WERI-Rb-1 (cell line): ENCODE measurements at regions not wholly inside any gene's neighbourhood (a gene's known extent, or its start where the extent isn't known, plus 50 kb on each side); places are given as distances from the start of the nearest gene placed in this dataset.

Experiments used
- DNase-seq: peaks from one replicate; pipeline ENCODE4 v3.0.0-alpha.2; 2020
- H3K27ac ChIP-seq: fragments of 250-450 bp; sonication (Bioruptor Pico); 2 replicates; pipeline ENCODE4 v1.5.1; 2020; ENCODE audit warnings: mild to moderate bottlenecking, moderate library complexity
- H3K27me3 ChIP-seq: fragments of 250-450 bp; sonication (Bioruptor Pico); 2 replicates; pipeline ENCODE4 v1.5.1; 2021; ENCODE audit warnings: mild to moderate bottlenecking, low read depth, moderate library complexity; ENCODE audit not compliant: insufficient read depth, severe bottlenecking
- H3K36me3 ChIP-seq: fragments of 250-450 bp; sonication (Bioruptor Pico); 2 replicates; pipeline ENCODE4 v1.5.1; 2020; ENCODE audit warnings: mild to moderate bottlenecking, moderate library complexity
- H3K4me3 ChIP-seq: 2 replicates; pipeline ENCODE4 v1.5.1; 2011; ENCODE audit warnings: low read depth, mild to moderate bottlenecking, control low read depth, low read length
- H3K9me3 ChIP-seq: fragments of 250-450 bp; sonication (Bioruptor Pico); 2 replicates; pipeline ENCODE4 v1.5.1; 2021; ENCODE audit warnings: mild to moderate bottlenecking, moderate library complexity; ENCODE audit not compliant: severe bottlenecking
- TF ChIP-seq, protein P1 (sequence below): IDR thresholded peaks from 2 replicates; pipeline ENCODE4 v1.5.1; 2011; ENCODE audit warnings: low read depth, mild to moderate bottlenecking, control low read depth, inconsistent platforms, low read length

- TF ChIP-seq, protein P1, sequence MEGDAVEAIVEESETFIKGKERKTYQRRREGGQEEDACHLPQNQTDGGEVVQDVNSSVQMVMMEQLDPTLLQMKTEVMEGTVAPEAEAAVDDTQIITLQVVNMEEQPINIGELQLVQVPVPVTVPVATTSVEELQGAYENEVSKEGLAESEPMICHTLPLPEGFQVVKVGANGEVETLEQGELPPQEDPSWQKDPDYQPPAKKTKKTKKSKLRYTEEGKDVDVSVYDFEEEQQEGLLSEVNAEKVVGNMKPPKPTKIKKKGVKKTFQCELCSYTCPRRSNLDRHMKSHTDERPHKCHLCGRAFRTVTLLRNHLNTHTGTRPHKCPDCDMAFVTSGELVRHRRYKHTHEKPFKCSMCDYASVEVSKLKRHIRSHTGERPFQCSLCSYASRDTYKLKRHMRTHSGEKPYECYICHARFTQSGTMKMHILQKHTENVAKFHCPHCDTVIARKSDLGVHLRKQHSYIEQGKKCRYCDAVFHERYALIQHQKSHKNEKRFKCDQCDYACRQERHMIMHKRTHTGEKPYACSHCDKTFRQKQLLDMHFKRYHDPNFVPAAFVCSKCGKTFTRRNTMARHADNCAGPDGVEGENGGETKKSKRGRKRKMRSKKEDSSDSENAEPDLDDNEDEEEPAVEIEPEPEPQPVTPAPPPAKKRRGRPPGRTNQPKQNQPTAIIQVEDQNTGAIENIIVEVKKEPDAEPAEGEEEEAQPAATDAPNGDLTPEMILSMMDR: no peak
- no peaks in the 10 kb centered on the region for H3K27me3 ChIP-seq
- H3K36me3 ChIP-seq: no peaks in the 10 kb centered on the region
- H3K4me3 ChIP-seq: no peak overlapping the region
- H3K9me3 ChIP-seq: no peaks in the 10 kb centered on the region
- DNase-seq: no peak
- no peak overlapping the region for H3K27ac ChIP-seq
Observed at GRCh38 chr10:105864854-105865253, 1223.8 kb downstream of the SORCS3 start.

- H3K27ac ChIP-seq: no peak overlapping the region
- H3K36me3 ChIP-seq: no peaks in the 10 kb centered on the region
- TF ChIP-seq, protein P1: no peak
- no peaks in the 10 kb centered on the region for H3K27me3 ChIP-seq
- no peaks in the 10 kb centered on the region for H3K9me3 ChIP-seq
- H3K4me3 ChIP-seq: no peak overlapping the region
- no peak for DNase-seq
Observed at GRCh38 chr10:105857268-105858264, 1216.5 kb downstream of the SORCS3 start.

DNA sequence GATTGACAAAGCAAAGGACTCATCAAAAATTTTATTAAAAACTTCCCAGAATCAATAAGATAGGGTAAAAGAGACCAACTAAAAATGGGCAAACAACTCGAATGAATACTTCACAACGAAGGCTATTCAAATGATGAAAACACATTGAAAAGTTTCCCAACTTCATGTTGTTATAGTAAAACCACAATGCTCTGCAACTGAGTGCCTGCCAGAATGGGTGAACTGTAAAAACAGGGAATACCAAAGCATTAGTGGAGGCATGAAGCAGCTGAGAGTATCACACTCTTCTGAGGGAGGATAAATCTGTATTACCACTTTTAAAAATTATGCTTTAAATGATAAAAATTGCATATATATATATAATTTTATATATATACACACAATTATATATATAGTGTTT is 1214.7 kb downstream of the SORCS3 start:
- TF ChIP-seq, protein P1: no peak
- no peak overlapping the region for H3K27ac ChIP-seq
- no peaks in the 10 kb centered on the region for H3K27me3 ChIP-seq
- no peak for DNase-seq
- H3K4me3 ChIP-seq: no peak overlapping the region
- H3K9me3 ChIP-seq: no peaks in the 10 kb centered on the region
- H3K36me3 ChIP-seq: no peaks in the 10 kb centered on the region

DNA sequence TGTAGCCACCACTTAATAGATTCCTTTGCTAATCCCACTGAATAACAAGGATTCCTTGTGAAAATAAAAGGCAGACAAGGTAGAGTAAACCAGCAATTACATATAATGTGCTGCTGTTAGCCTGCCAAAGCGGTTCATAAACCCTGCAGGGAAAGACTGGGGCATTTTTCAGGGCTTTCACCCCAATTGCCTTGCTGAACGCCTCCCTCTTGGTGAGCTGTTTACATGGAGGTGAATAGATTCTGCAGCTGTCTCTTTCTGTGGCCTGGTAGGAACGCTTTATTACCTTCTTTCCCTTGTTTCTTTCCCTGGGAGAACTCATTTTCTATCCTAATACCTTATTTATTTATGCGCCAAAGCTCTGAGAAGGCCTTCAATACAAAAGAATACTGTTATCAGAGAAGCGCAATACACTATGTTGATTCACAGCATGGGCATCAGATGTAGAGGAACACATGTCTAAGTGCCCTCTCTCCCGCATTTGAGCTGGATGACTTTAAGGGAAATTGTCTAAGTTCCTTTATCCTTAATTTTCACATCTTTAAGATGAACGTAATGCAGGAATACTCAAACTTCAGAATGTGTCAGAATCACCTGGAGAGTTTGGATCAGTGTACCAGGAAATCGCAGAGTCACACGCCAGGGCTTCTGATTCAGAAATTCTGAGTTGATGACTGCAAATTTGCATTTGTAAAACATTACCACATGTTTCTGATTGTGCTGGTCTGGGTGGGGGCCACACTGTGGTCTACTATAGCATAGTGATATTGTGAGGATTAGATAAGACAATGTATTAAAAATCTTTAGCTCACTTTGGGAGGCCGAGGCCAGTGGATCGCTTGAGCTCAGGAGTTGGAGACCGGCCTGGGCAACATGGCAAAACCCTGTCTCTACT is 1203.8 kb downstream of the SORCS3 start:
- Histone ChIP-seq H3K4me3 (no peak overlapping the region), H3K9me3 (no peaks in the 10 kb centered on the region), H3K36me3 (no peaks in the 10 kb centered on the region), H3K27ac (no peak overlapping the region), H3K27me3 (no peaks in the 10 kb centered on the region)
- DNase-seq: no peak
- TF ChIP-seq, protein P1: no peak

DNA sequence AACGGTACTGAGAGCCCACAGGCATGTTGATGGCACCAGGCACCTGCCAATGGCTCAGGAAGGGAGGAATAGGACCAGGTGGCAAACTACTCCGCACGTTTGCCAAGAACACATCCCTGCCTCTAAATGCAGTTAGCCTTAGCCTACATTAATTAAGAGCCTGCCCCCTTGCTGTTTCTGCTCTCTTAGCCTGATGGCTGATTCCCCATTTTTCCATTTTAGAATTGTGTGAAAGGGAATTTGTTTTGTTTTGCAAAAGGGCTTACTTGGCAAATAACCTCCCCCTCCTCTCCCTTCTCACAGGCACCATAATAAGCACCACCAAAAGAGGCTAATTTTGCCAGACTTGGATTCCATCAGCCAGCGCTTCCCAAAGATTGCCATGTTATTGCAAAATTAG is 1203.2 kb downstream of the SORCS3 start:
- DNase-seq: no peak
- Histone ChIP-seq H3K27ac (no peak overlapping the region), H3K4me3 (no peak overlapping the region), H3K36me3 (no peaks in the 10 kb centered on the region), H3K9me3 (no peaks in the 10 kb centered on the region), H3K27me3 (no peaks in the 10 kb centered on the region)
- TF ChIP-seq, protein P1: no peak
